ENCODE measurements at regions not wholly inside any gene's neighbourhood (a gene's known extent, or its start where the extent isn't known, plus 50 kb on each side); places are given as distances from the start of the nearest gene placed in this dataset.

DNA sequence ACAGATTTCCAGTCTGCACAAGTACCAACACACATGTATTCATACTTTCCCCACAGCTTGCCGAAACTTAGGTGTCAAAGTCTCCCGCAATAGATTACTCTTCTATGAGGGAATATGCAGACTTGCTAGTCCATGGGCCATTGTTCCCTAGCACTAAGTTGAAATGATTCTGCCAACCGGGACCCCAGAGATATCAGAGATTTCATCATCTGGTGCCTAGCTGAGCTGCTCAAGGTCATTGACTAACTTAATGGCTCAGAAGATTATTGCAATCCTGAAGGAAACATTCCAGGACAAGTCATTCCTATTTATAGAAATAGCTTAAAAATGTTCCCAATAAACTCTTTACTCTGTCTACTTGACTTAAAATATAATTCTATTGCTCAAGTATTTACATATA is 202.6 kb downstream of the PIK3R1 start:
- no peak overlapping the region for H3K27ac Mint-ChIP-seq
- TF ChIP-seq CTCF (IDR thresholded peaks at IDR 0.05): no peak
- no peaks in the 10 kb centered on the region for H3K9me3 Mint-ChIP-seq
- no peaks in the 10 kb centered on the region for H3K36me3 ChIP-seq (ENCODE audit: insufficient read depth, low read length)
- ChIA-PET CTCF (interaction anchor here (0.6 kb wide), 1 partner anchor 52 kb away, joined by 3 read pairs; no protein-coding TSS in a partner anchor), POLR2A (no interaction called here)
- no peaks in the 10 kb centered on the region for H3K27me3 Mint-ChIP-seq
- no peak overlapping the region for H3K4me3 Mint-ChIP-seq
- DNase-seq (no peak), ATAC-seq (ENCODE audit: poor library complexity) (no peak)
- H3K36me3 Mint-ChIP-seq (ENCODE audit: low read depth): no peaks in the 10 kb centered on the region
- H3K27me3 ChIP-seq (ENCODE audit: control insufficient read depth in 1 of 2, insufficient read depth in 2 of 2, low read length in 2 of 2): no peaks in the 10 kb centered on the region
- no peak overlapping the region for H3K27ac ChIP-seq (ENCODE audit: low read depth in 1 of 2, low read length in 2 of 2)
- no peaks in the 10 kb centered on the region for H3K4me1 ChIP-seq (ENCODE audit: insufficient read depth, low read length)
- intact Hi-C loops (cut with DNase I, micrococcal nuclease): no loop called here
- H3K4me3 ChIP-seq (ENCODE audit: low read length): no peak overlapping the region
- no peaks in the 10 kb centered on the region for H3K9me3 ChIP-seq (ENCODE audit: control insufficient read depth in 1 of 2, insufficient read depth in 1 of 2, low read length in 2 of 2)
- H3K4me1 Mint-ChIP-seq (ENCODE audit: low read depth): peaks cover 7% of the 10 kb centered on the region

DNA sequence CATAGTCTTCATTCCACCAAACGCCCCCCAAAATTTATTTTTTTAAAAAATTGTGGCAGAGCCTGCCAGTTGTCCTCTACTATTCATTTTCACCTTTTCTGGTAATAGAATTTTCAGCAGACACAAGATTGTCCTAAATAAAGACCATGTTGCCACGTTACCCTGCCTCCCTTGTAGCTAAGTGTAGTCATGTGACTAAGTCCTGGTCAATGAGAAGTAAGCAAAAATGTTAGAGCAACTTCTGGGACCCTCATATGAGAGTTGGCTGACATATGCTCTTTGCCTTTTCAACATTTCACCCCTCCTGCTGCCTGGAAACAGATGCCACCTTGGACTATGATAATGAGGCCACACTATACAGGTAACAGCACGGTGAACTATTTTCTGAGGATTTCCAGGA is 203.1 kb downstream of the PIK3R1 start:
- DNase-seq: no peak
- TF ChIP-seq CTCF (IDR thresholded peaks at IDR 0.05): no peak
- no peaks in the 10 kb centered on the region for H3K27me3 Mint-ChIP-seq
- CTCF ChIA-PET: no interaction called here
- Histone ChIP-seq H3K4me1 (ENCODE audit: insufficient read depth, low read length) (no peaks in the 10 kb centered on the region), H3K36me3 (ENCODE audit: insufficient read depth, low read length) (no peaks in the 10 kb centered on the region), H3K27ac (ENCODE audit: low read depth in 1 of 2, low read length in 2 of 2) (no peak overlapping the region), H3K9me3 (ENCODE audit: control insufficient read depth in 1 of 2, insufficient read depth in 1 of 2, low read length in 2 of 2) (no peaks in the 10 kb centered on the region), H3K27me3 (ENCODE audit: control insufficient read depth in 1 of 2, insufficient read depth in 2 of 2, low read length in 2 of 2) (no peaks in the 10 kb centered on the region), H3K4me3 (ENCODE audit: low read length) (no peak overlapping the region)
- no peaks in the 10 kb centered on the region for H3K9me3 Mint-ChIP-seq
- no peaks in the 10 kb centered on the region for H3K36me3 Mint-ChIP-seq (ENCODE audit: low read depth)
- H3K4me1 Mint-ChIP-seq (ENCODE audit: low read depth): peaks cover 7% of the 10 kb centered on the region
- H3K4me3 Mint-ChIP-seq: no peak overlapping the region
- intact Hi-C loops (cut with DNase I, micrococcal nuclease): no loop called here
- H3K27ac Mint-ChIP-seq: no peak overlapping the region
- POLR2A ChIA-PET: no interaction called here
- no peak for ATAC-seq (ENCODE audit: poor library complexity)

GRCh38 chr5:68419081-68419636 is 203.6 kb downstream of the PIK3R1 start:
- ChIA-PET POLR2A (interaction anchor here (1.1 kb wide), 1 partner anchor 139 kb away, joined by 3 read pairs; no protein-coding TSS in a partner anchor), CTCF (no interaction called here)
- H3K36me3 ChIP-seq (ENCODE audit: insufficient read depth, low read length): no peaks in the 10 kb centered on the region
- no peak overlapping the region for H3K27ac ChIP-seq (ENCODE audit: low read depth in 1 of 2, low read length in 2 of 2)
- DNase-seq (no peak), ATAC-seq (ENCODE audit: poor library complexity) (no peak)
- intact Hi-C loops (cut with DNase I, micrococcal nuclease): no loop called here
- H3K9me3 Mint-ChIP-seq: no peaks in the 10 kb centered on the region
- no peak overlapping the region for H3K4me3 Mint-ChIP-seq
- no peaks in the 10 kb centered on the region for H3K27me3 ChIP-seq (ENCODE audit: control insufficient read depth in 1 of 2, insufficient read depth in 2 of 2, low read length in 2 of 2)
- H3K4me3 ChIP-seq (ENCODE audit: low read length): no peak overlapping the region
- H3K4me1 ChIP-seq (ENCODE audit: insufficient read depth, low read length): no peaks in the 10 kb centered on the region
- no peaks in the 10 kb centered on the region for H3K36me3 Mint-ChIP-seq (ENCODE audit: low read depth)
- no peak overlapping the region for H3K27ac Mint-ChIP-seq
- peaks cover 7% of the 10 kb centered on the region for H3K4me1 Mint-ChIP-seq (ENCODE audit: low read depth)
- no peaks in the 10 kb centered on the region for H3K27me3 Mint-ChIP-seq
- no peak for TF ChIP-seq CTCF (IDR thresholded peaks at IDR 0.05)
- no peaks in the 10 kb centered on the region for H3K9me3 ChIP-seq (ENCODE audit: control insufficient read depth in 1 of 2, insufficient read depth in 1 of 2, low read length in 2 of 2)

Measured in CD4-positive, alpha-beta T cell (primary cell).